ENCODE measurements at regions not wholly inside any gene's neighbourhood (a gene's known extent, or its start where the extent isn't known, plus 50 kb on each side); places are given as distances from the start of the nearest gene placed in this dataset.

- TF ChIP-seq, protein P1, sequence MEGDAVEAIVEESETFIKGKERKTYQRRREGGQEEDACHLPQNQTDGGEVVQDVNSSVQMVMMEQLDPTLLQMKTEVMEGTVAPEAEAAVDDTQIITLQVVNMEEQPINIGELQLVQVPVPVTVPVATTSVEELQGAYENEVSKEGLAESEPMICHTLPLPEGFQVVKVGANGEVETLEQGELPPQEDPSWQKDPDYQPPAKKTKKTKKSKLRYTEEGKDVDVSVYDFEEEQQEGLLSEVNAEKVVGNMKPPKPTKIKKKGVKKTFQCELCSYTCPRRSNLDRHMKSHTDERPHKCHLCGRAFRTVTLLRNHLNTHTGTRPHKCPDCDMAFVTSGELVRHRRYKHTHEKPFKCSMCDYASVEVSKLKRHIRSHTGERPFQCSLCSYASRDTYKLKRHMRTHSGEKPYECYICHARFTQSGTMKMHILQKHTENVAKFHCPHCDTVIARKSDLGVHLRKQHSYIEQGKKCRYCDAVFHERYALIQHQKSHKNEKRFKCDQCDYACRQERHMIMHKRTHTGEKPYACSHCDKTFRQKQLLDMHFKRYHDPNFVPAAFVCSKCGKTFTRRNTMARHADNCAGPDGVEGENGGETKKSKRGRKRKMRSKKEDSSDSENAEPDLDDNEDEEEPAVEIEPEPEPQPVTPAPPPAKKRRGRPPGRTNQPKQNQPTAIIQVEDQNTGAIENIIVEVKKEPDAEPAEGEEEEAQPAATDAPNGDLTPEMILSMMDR (conservative IDR thresholded peaks at IDR 0.05; ENCODE audit: low read depth, low read length): no peak
- TF ChIP-seq EZH2 (IDR thresholded peaks at IDR 0.05; ENCODE audit: low read length, unreplicated experiment): no peak
These were observed 203.8 kb upstream of the CDH4 start for GRCh38 chr20:61048302-61048701.
